A549 (cell line): ENCODE measurements at regions not wholly inside any gene's neighbourhood (a gene's known extent, or its start where the extent isn't known, plus 50 kb on each side); places are given as distances from the start of the nearest gene placed in this dataset.

Experiments used
- BHLHE40 ChIP-seq: IDR thresholded peaks from 2 replicates; pipeline ENCODE4 v1.6.1; 2012; ENCODE audit warnings: low read depth, low read length, inconsistent platforms
- CHD2 ChIP-seq: fragments of 150-350 bp; IDR thresholded peaks from 2 replicates; pipeline ENCODE4 v1.6.1; 2014; ENCODE audit warnings: low read length; ENCODE audit not compliant: partially characterized antibody
- CTCF ChIP-seq: fragments of >200 bp; sonication (Bioruptor Twin); formaldehyde crosslinking; IDR thresholded peaks from 3 replicates; pipeline ENCODE4 v1.5.1; 2016
- ELK1 ChIP-seq: fragments of 150-350 bp; IDR thresholded peaks from 2 replicates; pipeline ENCODE4 v1.6.1; 2014; ENCODE audit warnings: low read depth, mild to moderate bottlenecking, low read length
- EP300 ChIP-seq, 2 experiments: fragments of >200 bp; sonication (Bioruptor Twin); formaldehyde crosslinking; IDR thresholded peaks; 2 replicates in 1 of 2; 3 replicates in 1 of 2; pipeline ENCODE4 v1.6.1; 2016 to 2017
- MAX ChIP-seq: IDR thresholded peaks from 2 replicates; pipeline ENCODE4 v1.6.1; 2012
- NR3C1 ChIP-seq: fragments of >200 bp; sonication (Bioruptor Twin); formaldehyde crosslinking; IDR thresholded peaks from 3 replicates; pipeline ENCODE4 v1.6.1; 2017
- POLR2A ChIP-seq: IDR thresholded peaks from 2 replicates; pipeline ENCODE4 v1.6.1; 2012; ENCODE audit warnings: mild to moderate bottlenecking, low read length
- RAD21 ChIP-seq, 2 experiments: fragments of >200 bp in 1 of 2; sonication (Bioruptor Twin) in 1 of 2; formaldehyde crosslinking in 1 of 2; IDR thresholded peaks in 1 of 2; conservative IDR thresholded peaks in 1 of 2; 2 replicates in 1 of 2; 3 replicates in 1 of 2; pipeline ENCODE4 v1.6.1; 2012 to 2018; ENCODE audit warnings: inconsistent platforms in 1 of 2
- RCOR1 ChIP-seq: fragments of 150-350 bp; IDR thresholded peaks from 2 replicates; pipeline ENCODE4 v1.6.1; 2014; ENCODE audit warnings: antibody characterized with exemption, low read length, low read depth
- SMC3 ChIP-seq: fragments of >200 bp; sonication (Bioruptor Twin); formaldehyde crosslinking; IDR thresholded peaks from 3 replicates; pipeline ENCODE4 v1.6.1; 2018; ENCODE audit warnings: inconsistent platforms
- SREBF2 ChIP-seq: fragments of 450-650 bp; IDR thresholded peaks from 2 replicates; pipeline ENCODE4 v1.6.1; 2014; ENCODE audit warnings: mild to moderate bottlenecking, moderate library complexity
- ZFP36 ChIP-seq: fragments of 450-650 bp; IDR thresholded peaks from 2 replicates; pipeline ENCODE4 v1.6.1; 2014; ENCODE audit warnings: borderline replicate concordance; ENCODE audit not compliant: partially characterized antibody
- TF ChIP-seq, protein P1 (sequence below): fragments of 200-600 bp; sonication (generic); IDR thresholded peaks from 2 replicates; pipeline ENCODE4 v1.6.1; 2016; ENCODE audit warnings: antibody characterized with exemption, mild to moderate bottlenecking, moderate library complexity

DNA sequence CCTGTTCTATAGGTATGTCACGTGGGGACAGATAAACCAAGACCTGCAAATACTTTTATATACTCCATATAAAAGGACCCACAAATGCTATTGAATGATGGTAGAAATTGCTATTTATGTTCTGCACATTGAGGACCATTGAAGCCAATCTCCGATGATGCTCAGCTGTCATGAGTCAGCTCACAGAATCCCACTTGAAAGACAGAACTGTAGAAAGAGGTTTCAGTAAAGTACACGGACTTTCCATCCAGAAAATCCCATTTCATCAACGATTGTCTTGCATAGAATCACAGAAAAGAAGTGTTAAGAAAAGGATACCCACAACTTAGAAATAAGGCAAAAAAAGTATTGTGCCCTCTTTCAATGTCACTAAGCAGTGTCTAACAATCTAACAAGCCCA is 169.0 kb upstream of the COPS8 start:
- no peak for TF ChIP-seq RAD21 (conservative IDR thresholded peaks at IDR 0.05 in 1 of 2, IDR thresholded peaks at IDR 0.05 in 1 of 2)
- no peak for TF ChIP-seq CTCF
- TF ChIP-seq RCOR1, result no peak
- TF ChIP-seq EP300 (IDR thresholded peaks at IDR 0.05), result no peak
- TF ChIP-seq POLR2A, result no peak
- TF ChIP-seq ELK1, result no peak
- TF ChIP-seq, protein P1, sequence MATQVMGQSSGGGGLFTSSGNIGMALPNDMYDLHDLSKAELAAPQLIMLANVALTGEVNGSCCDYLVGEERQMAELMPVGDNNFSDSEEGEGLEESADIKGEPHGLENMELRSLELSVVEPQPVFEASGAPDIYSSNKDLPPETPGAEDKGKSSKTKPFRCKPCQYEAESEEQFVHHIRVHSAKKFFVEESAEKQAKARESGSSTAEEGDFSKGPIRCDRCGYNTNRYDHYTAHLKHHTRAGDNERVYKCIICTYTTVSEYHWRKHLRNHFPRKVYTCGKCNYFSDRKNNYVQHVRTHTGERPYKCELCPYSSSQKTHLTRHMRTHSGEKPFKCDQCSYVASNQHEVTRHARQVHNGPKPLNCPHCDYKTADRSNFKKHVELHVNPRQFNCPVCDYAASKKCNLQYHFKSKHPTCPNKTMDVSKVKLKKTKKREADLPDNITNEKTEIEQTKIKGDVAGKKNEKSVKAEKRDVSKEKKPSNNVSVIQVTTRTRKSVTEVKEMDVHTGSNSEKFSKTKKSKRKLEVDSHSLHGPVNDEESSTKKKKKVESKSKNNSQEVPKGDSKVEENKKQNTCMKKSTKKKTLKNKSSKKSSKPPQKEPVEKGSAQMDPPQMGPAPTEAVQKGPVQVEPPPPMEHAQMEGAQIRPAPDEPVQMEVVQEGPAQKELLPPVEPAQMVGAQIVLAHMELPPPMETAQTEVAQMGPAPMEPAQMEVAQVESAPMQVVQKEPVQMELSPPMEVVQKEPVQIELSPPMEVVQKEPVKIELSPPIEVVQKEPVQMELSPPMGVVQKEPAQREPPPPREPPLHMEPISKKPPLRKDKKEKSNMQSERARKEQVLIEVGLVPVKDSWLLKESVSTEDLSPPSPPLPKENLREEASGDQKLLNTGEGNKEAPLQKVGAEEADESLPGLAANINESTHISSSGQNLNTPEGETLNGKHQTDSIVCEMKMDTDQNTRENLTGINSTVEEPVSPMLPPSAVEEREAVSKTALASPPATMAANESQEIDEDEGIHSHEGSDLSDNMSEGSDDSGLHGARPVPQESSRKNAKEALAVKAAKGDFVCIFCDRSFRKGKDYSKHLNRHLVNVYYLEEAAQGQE, result no peak
- no peak for TF ChIP-seq CHD2
- no peak for TF ChIP-seq NR3C1
- no peak for TF ChIP-seq SREBF2
- TF ChIP-seq MAX, result no peak
- TF ChIP-seq BHLHE40, result no peak
- no peak for TF ChIP-seq ZFP36
- no peak for TF ChIP-seq SMC3
